ENCODE measurements at regions not wholly inside any gene's neighbourhood (a gene's known extent, or its start where the extent isn't known, plus 50 kb on each side); places are given as distances from the start of the nearest gene placed in this dataset.

DNA sequence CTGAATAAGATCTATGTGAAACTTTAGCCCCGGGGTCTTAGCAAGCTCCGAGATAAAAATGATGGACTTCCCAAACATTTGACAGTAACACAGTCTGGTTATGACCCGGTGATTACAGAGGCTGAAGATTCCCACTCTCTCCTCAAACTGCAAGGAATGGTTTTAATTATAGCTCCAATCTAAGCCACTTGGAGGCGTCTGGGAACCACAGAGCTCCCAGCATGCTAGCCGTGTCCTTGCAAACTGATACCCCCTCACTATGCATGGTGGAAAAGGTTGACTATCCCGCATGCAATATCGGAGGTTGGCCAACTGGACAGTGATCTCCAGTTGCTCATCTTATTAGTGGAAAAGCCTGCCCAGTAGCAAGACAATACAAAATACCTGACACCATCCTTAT is 76.5 kb upstream of the GRIN2B start:
- no peaks in the 10 kb centered on the region for H3K79me1 ChIP-seq (ENCODE audit: insufficient read depth, low read depth, low read length, poor library complexity, severe bottlenecking)
- H3K23ac ChIP-seq (ENCODE audit: insufficient read length, low read depth, low read length) = no peak overlapping the region
- H3K27me3 ChIP-seq (ENCODE audit: insufficient read depth, low read length) = no peaks in the 10 kb centered on the region
- DNase-seq = no peak
- H4K91ac ChIP-seq (ENCODE audit: insufficient read length, low read depth, low read length) = no peak overlapping the region
- WGBS (ENCODE audit: extremely low coverage, insufficient read length, low lambda C conversion rate) = no CpG with 5 or more reads among the region's 7 CpGs
- no peaks in the 10 kb centered on the region for H4K20me1 ChIP-seq (ENCODE audit: control insufficient read depth, insufficient read depth, insufficient read length)
- no peak overlapping the region for H3K4ac ChIP-seq (ENCODE audit: low read depth, low read length)
- H3K4me1 ChIP-seq (ENCODE audit: insufficient read depth, low read length) = no peaks in the 10 kb centered on the region
- no peaks in the 10 kb centered on the region; a peak in 1 of 5 replicates for H3K9me3 Mint-ChIP-seq
- no peak overlapping the region for H2BK20ac ChIP-seq (ENCODE audit: low read depth, low read length, poor library complexity, severe bottlenecking)
- no peaks in the 10 kb centered on the region for H3K23me2 ChIP-seq (ENCODE audit: insufficient read length, low read depth, low read length, poor library complexity, severe bottlenecking)
- TF ChIP-seq, protein P1, sequence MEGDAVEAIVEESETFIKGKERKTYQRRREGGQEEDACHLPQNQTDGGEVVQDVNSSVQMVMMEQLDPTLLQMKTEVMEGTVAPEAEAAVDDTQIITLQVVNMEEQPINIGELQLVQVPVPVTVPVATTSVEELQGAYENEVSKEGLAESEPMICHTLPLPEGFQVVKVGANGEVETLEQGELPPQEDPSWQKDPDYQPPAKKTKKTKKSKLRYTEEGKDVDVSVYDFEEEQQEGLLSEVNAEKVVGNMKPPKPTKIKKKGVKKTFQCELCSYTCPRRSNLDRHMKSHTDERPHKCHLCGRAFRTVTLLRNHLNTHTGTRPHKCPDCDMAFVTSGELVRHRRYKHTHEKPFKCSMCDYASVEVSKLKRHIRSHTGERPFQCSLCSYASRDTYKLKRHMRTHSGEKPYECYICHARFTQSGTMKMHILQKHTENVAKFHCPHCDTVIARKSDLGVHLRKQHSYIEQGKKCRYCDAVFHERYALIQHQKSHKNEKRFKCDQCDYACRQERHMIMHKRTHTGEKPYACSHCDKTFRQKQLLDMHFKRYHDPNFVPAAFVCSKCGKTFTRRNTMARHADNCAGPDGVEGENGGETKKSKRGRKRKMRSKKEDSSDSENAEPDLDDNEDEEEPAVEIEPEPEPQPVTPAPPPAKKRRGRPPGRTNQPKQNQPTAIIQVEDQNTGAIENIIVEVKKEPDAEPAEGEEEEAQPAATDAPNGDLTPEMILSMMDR (conservative IDR thresholded peaks at IDR 0.05) = no peak
- no peaks in the 10 kb centered on the region for H3K36me3 Mint-ChIP-seq (ENCODE audit: insufficient read depth in 1 of 3, low read depth in 3 of 3)
- no peak overlapping the region for H3K27ac Mint-ChIP-seq
- no peak overlapping the region for H4K8ac ChIP-seq (replicated peaks; ENCODE audit: insufficient read length, low read depth, low read length)
- no peaks in the 10 kb centered on the region for H3K79me2 ChIP-seq (ENCODE audit: insufficient read depth, low read length)
- H3K9ac ChIP-seq (ENCODE audit: extremely low read depth, insufficient read length, low read length) = no peak overlapping the region
- no peak overlapping the region for H2AK5ac ChIP-seq (ENCODE audit: insufficient read length, low read length)
- no peak overlapping the region for H2BK5ac ChIP-seq (ENCODE audit: insufficient read length, low read length)
- no peak overlapping the region for H2AFZ ChIP-seq (ENCODE audit: low read length)
- peaks cover 7% of the 10 kb centered on the region; the same call in 1 of the 2 replicates for H3K27me3 Mint-ChIP-seq (ENCODE audit: low read depth)
- H3K4me1 Mint-ChIP-seq = no peaks in the 10 kb centered on the region
- no peak overlapping the region for H3K56ac ChIP-seq (ENCODE audit: insufficient read length, low read depth, low read length)
- no peak overlapping the region for H3K18ac ChIP-seq (ENCODE audit: insufficient read length, low read depth, low read length)
- H3K14ac ChIP-seq (ENCODE audit: insufficient read depth, low read length) = no peak overlapping the region
- no peak overlapping the region for H2BK120ac ChIP-seq (ENCODE audit: low read depth, low read length, poor library complexity, severe bottlenecking)
- no peak overlapping the region for H4K5ac ChIP-seq (ENCODE audit: insufficient read length, low read depth, low read length)
- no peak overlapping the region for H3K27ac ChIP-seq (ENCODE audit: insufficient read length, low read depth, low read length)
- H3K9me3 ChIP-seq (ENCODE audit: control insufficient read depth, low read depth, low read length) = no peaks in the 10 kb centered on the region
- no peak overlapping the region for H3K4me2 ChIP-seq (ENCODE audit: insufficient read depth, insufficient read length, low read length)
- no peak overlapping the region for H3K4me3 Mint-ChIP-seq
- H2BK15ac ChIP-seq (ENCODE audit: low read depth, low read length) = no peak overlapping the region
- no peak overlapping the region for H2BK12ac ChIP-seq (ENCODE audit: insufficient read length, low read depth, low read length)
- H3T11ph ChIP-seq (ENCODE audit: low read length) = no peak overlapping the region
